Stimulated activated CD4-positive, alpha-beta T cell treated with anti-CD3 and anti-CD28 coated beads, Interleukin-12 subunit alpha, Interleukin-12 subunit beta, amount 100 ng/mL, for 48 hours (primary cell): ENCODE measurements at regions not wholly inside any gene's neighbourhood (a gene's known extent, or its start where the extent isn't known, plus 50 kb on each side); places are given as distances from the start of the nearest gene placed in this dataset.
"Not testable (repeated sequence)": the region's sequence is repeated elsewhere in the genome, so short reads cannot be mapped to it uniquely, and the experiment has no call there.

Source experiments
- DNase-seq, 3 donors: peaks; one replicate each; pipeline ENCODE4 v3.0.0-alpha.2; 2020; ENCODE audit warnings: low read depth in 2 of 3, low spot score in 1 of 3

DNA sequence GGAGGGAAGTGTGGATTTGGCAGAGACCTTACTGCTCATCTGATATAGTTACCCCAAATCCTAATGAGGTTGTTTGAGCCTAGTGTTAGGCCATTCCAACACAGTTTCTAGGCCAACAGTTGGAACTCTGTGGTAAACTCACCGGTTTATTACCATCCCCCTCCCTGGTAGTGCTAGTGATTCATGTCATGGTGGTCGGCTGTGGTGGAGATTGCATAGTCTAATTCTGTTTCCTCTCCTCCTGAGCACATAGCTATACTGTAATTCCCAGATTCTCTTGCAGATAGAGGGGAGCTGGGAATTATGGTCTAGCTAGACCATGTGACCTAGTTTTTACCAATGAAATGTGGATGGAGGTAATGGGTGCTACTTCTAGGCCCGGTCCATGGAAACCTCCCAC is 123.7 kb upstream of the KIF26B start:
- no peak for DNase-seq

GRCh38 chr1:245026247-245026646 is 128.5 kb upstream of the KIF26B start:
- no peak for DNase-seq

DNA sequence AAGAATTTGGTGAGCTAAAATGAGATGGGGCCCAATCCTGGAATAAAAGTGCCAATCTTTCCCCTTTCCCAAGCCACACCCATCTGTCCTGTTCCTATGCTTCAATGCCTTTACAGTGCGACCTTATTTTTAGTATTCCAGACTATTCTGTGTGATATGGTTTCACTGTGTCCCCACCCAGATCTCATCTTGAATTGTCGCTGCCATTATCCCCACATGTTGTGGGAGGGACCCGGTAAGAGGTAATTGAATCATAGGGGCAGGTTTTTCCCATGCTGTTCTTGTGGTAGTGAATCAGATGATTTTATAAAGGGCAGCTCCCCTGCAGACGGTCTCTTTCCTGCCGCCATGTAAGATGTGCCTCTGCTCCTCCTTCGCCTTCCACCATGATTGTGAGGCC is 129.3 kb upstream of the KIF26B start:
- DNase-seq: no peak

DNA sequence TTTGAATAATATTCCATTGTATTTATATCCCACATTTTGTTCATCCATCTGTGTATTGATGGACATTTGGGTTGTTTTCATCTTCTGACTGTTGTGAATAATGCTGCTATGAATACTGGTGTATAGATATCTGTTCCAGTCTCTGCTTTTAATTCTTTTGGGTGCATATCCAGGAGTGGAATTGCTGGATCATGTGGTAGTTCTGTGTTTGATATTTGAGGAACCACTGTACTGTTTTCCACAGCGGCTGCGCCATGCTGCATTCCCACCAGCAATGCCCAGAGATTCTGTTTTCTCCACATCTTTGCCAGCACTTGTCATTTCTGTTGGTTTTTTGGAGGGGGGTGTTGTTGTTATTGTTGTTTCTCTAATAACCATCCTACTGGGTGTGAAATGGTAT is 131.6 kb upstream of the KIF26B start:
- no peak for DNase-seq

DNA sequence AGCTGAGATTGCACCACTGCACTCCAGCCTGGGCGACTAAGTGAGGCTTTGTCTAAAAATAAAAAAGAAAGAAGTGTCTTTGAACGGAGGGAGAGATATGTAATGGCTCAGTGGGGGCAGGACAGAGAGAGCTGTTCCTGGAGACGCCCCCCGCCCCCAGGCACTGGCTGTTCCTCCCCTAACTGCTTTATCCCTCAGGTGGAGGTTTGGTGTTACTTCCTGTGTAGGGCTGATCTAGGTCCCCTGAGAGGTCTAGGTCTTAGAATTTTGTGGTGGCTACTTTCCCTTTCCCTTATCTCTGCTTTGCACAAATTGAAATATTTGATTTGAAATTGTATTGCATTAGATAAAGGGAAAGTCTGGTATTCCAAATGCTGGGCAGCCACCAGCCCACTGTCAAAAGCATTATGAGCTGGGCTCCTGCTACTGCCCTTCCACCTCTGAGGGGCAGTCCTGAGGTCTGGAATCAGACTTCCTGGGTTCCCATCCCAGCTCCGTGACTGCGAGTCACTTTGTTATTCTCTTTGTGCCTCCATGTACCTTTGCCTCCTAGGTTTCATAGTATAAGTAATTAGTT is 134.8 kb upstream of the KIF26B start:
- DNase-seq: no peak

- DNase-seq: no peak
These were observed 138.1 kb upstream of the KIF26B start for GRCh38 chr1:245016700-245017099.

GRCh38 chr1:245015031-245015430 is 139.8 kb upstream of the KIF26B start:
- no peak for DNase-seq

DNA sequence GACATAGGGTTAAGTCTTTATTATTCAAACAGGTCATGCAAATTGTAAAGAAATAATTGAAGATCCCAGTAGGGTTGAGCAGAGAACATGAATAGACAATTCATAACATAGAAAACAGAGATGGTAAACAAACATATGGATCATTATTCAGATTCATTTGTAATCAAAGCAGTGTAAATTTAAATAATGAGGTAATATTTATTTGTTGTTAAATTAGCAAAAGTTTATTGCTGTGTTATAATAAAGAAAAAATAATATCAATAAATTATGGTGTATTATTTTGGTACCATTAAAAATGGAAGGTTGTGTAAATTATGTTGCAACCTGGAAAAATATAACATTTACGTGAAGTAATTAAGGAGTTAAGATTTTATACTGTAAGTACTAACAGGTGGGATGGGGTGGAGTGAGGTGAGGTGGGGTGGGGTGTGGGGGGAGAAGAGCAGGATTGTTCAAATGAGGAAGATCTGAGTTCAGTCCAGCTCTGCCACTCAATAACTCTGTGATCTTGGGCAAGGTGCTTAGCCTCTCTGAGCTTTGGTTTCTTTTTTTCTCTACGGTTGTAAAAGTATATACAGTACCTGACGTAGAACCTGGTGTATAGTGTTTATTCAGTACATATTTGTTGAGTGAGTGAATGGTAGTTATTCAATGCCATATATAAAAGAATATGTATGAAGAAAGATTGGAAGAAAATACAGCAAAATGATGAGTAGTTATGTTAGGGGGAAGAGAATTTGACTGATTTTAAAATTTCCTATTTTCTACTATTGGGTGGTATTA is 140.3 kb upstream of the KIF26B start:
- DNase-seq: no peak

DNA sequence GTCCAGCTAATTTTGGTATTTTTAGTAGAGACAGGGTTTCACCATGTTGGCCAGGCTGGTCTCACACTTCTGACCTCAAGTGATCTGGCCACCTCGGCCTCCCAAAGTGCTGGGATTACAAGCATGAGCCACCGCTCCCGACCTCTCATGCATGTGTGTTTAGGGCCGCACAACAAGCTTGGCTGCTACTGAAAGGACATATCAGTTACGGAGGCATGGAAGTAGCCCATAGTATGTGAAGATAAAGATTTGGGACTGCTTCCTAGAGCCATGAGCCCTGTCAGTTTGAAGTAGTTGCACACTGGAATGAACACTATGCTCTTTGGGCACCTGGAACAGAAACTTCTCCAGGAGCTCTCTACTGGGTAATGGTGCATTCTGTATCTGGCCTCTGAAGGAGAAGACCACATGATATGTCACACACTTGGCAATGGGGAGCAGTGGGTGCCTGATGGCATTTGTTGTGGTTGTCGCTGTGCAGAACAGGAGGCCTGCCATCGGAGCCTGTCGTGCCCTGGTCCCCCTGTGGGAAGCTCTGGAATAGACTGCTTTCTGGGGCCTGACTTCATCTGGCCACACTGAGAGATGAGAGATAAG is 144.7 kb upstream of the KIF26B start:
- no peak for DNase-seq

DNA sequence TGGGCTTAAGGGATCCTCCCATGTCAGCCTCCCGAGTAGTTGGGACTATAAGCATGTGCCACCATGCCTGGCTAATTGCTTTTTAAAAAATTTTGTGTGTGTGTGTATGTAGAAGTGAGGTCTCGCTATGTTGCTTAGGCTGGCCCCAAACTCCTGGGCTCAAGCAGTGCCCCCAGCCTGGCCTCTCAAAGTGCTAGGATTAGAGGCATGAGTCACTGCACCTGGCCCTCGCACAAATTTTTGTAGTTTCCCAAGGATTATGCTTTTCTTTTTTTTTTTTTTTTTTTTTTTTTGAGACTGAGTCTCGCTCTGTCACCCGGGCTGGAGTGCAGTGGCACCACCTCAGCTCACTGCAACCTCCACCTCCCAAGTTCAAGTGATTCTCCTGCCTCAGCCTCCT is 144.4 kb upstream of the HNRNPU start:
- no peak for DNase-seq

- DNase-seq: no peak
These were observed 143.5 kb upstream of the HNRNPU start for GRCh38 chr1:245007852-245008251.

DNA sequence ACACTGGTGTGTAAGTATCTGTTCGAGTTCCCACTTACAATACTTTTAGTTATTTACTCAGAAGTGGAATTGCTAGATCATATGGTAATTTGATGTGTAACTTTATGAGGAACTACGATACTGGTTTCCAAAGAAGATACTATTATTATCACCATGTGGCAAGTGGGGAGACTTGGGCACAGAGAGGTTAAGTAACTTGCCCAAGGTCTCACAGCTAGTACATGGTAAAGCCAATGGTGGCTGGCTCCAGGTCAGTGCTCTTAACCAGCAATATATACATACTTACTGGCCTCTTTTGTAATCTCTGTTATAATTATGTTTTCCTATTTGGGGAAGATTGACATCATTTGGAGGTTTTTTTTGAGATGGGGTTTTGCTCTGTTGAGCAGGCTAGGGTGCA is 138.9 kb upstream of the HNRNPU start:
- no peak for DNase-seq

GRCh38 chr1:245001252-245001651 is 136.9 kb upstream of the HNRNPU start:
- no peak for DNase-seq

DNA sequence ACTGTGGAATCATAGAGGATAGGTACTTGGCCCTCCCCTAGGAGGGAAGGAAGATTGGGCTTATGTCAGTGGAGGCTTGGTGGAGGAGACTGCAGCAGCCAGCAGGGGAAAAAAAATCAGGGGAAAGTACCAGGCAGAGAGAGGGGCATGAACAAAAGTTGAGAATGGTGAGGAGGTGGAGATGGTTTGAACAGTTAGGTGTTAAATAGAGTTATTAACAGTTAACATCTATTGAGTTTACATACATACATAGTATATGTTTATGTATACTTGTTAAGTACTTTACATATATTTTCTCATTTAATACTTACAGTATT is 136.5 kb upstream of the HNRNPU start:
- DNase-seq: no peak

GRCh38 chr1:244999644-245000043 is 135.3 kb upstream of the HNRNPU start:
- not testable (repeated sequence) for DNase-seq

DNA sequence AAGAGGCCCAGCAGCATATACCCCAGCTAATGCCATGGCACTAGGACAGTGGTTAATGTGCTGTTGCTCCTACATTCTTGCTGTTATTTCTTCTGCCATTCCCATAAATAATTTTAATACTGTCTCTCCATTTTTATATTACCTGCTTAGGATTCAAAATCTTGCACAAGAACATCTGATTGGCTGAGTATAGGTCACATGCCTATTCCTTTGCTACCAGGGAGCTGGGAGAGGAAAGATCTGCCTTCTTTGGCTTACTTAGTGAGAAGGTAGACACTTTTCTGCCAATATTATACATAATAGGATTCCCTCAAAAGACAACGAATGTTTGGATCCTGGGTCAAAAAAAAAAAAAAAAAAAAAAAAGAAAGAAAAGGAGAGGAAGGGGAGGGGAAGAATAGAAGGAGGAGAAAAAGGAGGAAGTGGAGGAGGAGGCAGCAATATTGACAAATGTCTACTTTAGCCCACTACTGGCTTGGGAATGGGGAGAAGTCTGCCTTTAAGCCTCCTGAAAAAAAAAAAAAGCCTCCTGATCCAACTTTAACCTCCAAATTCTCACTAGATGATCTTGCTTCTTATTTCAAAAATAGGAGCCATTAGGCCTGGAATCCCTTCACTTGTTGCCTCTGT is 134.5 kb upstream of the HNRNPU start:
- no peak for DNase-seq

GRCh38 chr1:244995602-244996400 is 131.5 kb upstream of the HNRNPU start:
- no peak for DNase-seq

GRCh38 chr1:244992833-244993232 is 128.5 kb upstream of the HNRNPU start:
- DNase-seq: no peak

- no peak for DNase-seq
These were observed 125.5 kb upstream of the HNRNPU start for GRCh38 chr1:244989813-244990212.

DNA sequence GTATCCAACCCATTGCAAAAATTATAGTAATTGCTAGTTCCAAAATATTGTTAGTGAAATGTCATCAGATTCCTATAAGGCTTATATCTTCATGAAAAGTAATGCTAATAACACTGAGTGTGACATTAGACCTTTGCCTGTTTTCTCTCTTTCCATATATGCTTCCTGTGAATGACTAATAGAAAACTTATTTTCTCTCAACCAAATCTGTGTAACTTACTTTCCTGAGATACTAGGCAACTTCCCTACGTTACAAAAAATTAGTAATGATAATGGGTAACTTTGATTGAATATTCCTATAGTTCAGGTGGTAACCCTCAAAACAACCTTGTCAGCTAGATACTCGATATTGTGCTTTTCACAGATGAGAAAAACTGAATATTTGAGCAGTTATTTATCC is 124.2 kb upstream of the HNRNPU start:
- DNase-seq: no peak

DNA sequence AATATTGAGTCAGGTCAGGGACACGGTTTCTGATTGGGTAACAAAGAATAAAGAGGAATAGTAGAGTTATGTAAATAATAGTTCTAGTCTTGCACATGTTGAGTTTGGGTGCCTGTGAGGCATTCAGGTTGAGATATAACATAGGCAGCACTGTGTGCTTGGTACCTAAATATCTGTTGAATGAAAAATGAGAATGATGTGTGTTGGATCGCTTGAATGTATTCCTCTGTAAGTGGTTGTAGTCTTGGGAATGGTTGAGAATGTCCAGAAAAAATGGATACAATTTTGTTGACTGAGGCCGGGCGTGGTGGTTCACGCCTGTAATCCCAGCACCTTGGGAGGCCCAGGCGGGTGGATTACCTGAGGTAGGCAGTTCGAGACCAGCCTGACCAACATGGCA is 116.3 kb upstream of the HNRNPU start:
- no peak for DNase-seq

- no peak for DNase-seq
These were observed 110.2 kb upstream of the HNRNPU start for GRCh38 chr1:244974550-244974949.
